Osteoblast (primary cell): ENCODE measurements at regions not wholly inside any gene's neighbourhood (a gene's known extent, or its start where the extent isn't known, plus 50 kb on each side); places are given as distances from the start of the nearest gene placed in this dataset.
A peak's percentile ranks its signal among the peaks of the same experiment; 100 is the strongest.

ENCODE experiments used
- DNase-seq: peaks from one replicate; pipeline ENCODE4 v3.0.0; 2011; ENCODE audit warnings: low spot score, mixed read lengths; ENCODE audit not compliant: insufficient read length; ENCODE audit errors: missing footprints
- H2AFZ ChIP-seq: 2 replicates; pipeline ENCODE4 v1.6.0; 2011; ENCODE audit warnings: mild to moderate bottlenecking, low read length
- H3K27ac ChIP-seq: 2 replicates; pipeline ENCODE4 v1.5.1; 2011; ENCODE audit warnings: mild to moderate bottlenecking, low read depth, low read length, moderate library complexity
- H3K27me3 ChIP-seq: 2 replicates; pipeline ENCODE4 v1.6.0; 2012; ENCODE audit warnings: mild to moderate bottlenecking, control low read depth, inconsistent platforms, low read length, moderate library complexity; ENCODE audit not compliant: insufficient read depth
- H3K36me3 ChIP-seq: 2 replicates; pipeline ENCODE4 v1.5.1; 2011; ENCODE audit warnings: mild to moderate bottlenecking, low read length, control low read depth, moderate library complexity; ENCODE audit not compliant: insufficient read depth
- H3K4me1 ChIP-seq: 2 replicates; pipeline ENCODE4 v1.5.1; 2011; ENCODE audit warnings: mild to moderate bottlenecking, low read length, control low read depth, moderate library complexity; ENCODE audit not compliant: insufficient read depth
- H3K4me2 ChIP-seq: 2 replicates; pipeline ENCODE4 v1.6.0; 2011; ENCODE audit warnings: mild to moderate bottlenecking, low read length; ENCODE audit not compliant: insufficient read depth
- H3K4me3 ChIP-seq: fragments of 200-600 bp; sonication (generic); 3 replicates; pipeline ENCODE4 v1.5.1; 2012; ENCODE audit warnings: mild to moderate bottlenecking, low read length, inconsistent platforms; ENCODE audit not compliant: insufficient read depth
- H3K79me2 ChIP-seq: 2 replicates; pipeline ENCODE4 v1.6.0; 2012; ENCODE audit warnings: mild to moderate bottlenecking, low read length, control low read depth, inconsistent platforms; ENCODE audit not compliant: insufficient read depth
- H3K9me3 ChIP-seq: 2 replicates; pipeline ENCODE4 v1.5.1; 2011; ENCODE audit warnings: low read depth, low read length, control low read depth
- H4K20me1 ChIP-seq: 2 replicates; pipeline ENCODE4 v1.6.0; 2012; ENCODE audit warnings: mild to moderate bottlenecking, low read length, control low read depth; ENCODE audit not compliant: insufficient read depth
- TF ChIP-seq, protein P1 (sequence below): IDR thresholded peaks from 2 replicates; pipeline ENCODE4 v1.5.1; 2011; ENCODE audit warnings: mild to moderate bottlenecking, low read depth, low read length, moderate library complexity; ENCODE audit errors: extremely low read depth

DNA sequence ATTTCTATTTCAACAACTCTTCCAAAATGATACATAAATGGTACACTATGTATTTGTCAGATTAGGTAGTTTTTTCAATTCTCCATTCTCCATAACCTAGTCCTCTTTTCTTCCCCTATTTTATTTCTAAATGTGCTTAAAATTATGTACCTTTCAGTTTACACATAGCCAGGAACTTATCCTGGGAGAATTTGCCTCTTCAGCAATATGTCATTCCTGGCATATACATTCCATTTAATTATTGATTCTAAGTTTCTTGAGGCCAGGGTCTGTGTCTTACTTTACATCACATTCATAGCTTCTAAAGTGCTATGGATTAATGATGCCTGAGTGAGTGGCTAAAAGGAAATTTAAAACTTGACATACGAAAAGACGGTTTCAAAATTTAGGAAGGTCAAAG lies 199.8 kb downstream of the PDGFRA start:
- H3K4me3 ChIP-seq = no peak overlapping the region
- no peak overlapping the region for H2AFZ ChIP-seq
- TF ChIP-seq, protein P1, sequence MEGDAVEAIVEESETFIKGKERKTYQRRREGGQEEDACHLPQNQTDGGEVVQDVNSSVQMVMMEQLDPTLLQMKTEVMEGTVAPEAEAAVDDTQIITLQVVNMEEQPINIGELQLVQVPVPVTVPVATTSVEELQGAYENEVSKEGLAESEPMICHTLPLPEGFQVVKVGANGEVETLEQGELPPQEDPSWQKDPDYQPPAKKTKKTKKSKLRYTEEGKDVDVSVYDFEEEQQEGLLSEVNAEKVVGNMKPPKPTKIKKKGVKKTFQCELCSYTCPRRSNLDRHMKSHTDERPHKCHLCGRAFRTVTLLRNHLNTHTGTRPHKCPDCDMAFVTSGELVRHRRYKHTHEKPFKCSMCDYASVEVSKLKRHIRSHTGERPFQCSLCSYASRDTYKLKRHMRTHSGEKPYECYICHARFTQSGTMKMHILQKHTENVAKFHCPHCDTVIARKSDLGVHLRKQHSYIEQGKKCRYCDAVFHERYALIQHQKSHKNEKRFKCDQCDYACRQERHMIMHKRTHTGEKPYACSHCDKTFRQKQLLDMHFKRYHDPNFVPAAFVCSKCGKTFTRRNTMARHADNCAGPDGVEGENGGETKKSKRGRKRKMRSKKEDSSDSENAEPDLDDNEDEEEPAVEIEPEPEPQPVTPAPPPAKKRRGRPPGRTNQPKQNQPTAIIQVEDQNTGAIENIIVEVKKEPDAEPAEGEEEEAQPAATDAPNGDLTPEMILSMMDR = no peak
- DNase-seq = no peak
- H3K9me3 ChIP-seq = no peaks in the 10 kb centered on the region
- H3K79me2 ChIP-seq = no peaks in the 10 kb centered on the region
- H3K4me2 ChIP-seq = no peak overlapping the region
- H3K27me3 ChIP-seq = peaks cover 30% of the 10 kb centered on the region
- no peaks in the 10 kb centered on the region for H4K20me1 ChIP-seq
- H3K4me1 ChIP-seq = no peaks in the 10 kb centered on the region
- no peaks in the 10 kb centered on the region for H3K36me3 ChIP-seq
- no peak overlapping the region for H3K27ac ChIP-seq

DNA sequence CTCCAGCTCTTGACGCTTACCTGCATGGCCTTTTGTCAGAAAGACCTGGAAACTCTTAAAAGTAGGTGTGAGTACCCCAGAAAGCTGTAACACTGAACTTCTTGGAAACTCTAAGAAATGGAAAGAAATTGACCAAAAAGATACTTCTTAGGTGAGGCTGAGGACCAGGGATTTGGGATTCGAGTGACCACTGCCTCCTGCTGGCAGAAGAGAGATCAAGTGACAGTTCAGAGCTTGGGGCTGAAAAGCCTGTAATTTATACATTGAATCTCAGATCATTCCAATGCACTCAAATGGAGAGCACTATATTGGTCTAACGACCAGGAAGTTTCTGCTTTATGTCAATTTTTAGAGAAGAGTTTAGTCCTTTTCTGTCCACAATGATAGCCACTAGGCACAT lies 204.6 kb downstream of the PDGFRA start:
- Histone ChIP-seq H3K79me2 (no peaks in the 10 kb centered on the region), H3K4me2 (no peak overlapping the region), H3K27me3 (peaks cover 27% of the 10 kb centered on the region), H3K4me3 (no peak overlapping the region), H3K9me3 (no peaks in the 10 kb centered on the region), H4K20me1 (no peaks in the 10 kb centered on the region), H3K27ac (no peak overlapping the region), H3K36me3 (no peaks in the 10 kb centered on the region), H3K4me1 (no peaks in the 10 kb centered on the region), H2AFZ (no peak overlapping the region)
- no peak for DNase-seq
- TF ChIP-seq, protein P1 = peak; percentile 64

DNA sequence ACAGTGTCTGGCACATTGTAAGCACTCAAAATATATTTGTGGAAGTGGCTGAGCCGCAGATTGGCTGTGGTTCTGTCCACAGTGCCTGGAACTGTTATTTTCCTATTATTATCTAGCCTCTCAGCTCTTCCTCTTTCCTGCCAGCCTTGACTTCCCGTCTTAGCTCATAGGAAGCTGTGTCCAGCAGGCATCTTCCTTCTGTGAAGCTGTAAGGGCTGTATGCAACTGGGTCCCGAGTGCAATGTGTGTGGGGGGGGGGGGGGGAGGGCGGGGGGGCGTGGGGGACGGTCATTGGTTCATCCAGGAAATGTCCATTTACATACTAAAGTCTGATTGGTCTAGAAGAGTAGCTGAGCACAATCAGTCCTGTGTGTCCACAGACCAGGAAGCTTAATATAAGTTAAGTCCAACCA lies 210.7 kb downstream of the PDGFRA start:
- Histone ChIP-seq H4K20me1 (no peaks in the 10 kb centered on the region), H3K4me1 (no peaks in the 10 kb centered on the region), H3K4me2 (peak overlapping the region; percentile 72), H3K9me3 (no peaks in the 10 kb centered on the region), H2AFZ (peak overlapping the region; percentile 81), H3K4me3 (peak overlapping the region; percentile 35), H3K27me3 (peaks cover 9% of the 10 kb centered on the region), H3K36me3 (no peaks in the 10 kb centered on the region), H3K79me2 (no peaks in the 10 kb centered on the region), H3K27ac (no peak overlapping the region)
- TF ChIP-seq, protein P1 = no peak
- DNase-seq = peak; percentile 66

DNA sequence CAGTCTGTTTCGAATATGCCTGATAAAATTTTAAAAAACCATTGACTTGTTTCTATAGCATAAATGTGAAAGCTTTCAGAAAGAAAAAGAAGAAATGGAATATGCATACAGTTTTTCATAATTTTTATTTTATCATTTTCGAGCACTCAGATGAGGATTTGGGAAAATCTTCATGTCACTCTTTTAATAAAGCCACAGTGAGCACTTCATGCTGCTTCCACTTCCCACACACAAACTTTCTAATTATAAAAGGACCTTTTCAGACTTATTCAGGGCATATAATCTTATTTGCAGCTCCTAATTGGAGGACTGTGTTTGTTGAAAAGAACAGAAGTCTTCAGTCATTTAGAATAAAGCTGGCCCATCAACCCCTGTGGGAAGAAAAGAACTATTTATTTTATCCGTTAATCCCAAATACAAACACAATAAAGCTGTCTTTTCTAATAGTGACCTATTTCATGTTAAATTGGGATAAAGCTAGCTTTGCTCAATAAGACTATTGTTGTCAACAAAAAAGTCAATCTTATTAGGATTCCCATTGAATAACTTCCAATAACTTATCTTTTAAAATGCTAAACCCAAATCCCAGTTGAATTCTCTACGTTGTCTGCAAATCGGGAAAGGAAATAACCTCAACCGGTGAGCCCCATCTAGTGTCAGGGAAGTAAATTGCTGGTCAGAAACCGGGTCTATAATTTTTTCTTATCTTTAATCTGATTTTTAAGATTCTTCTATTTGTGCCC lies 211.5 kb downstream of the PDGFRA start:
- H3K4me3 ChIP-seq = peak overlapping the region; percentile 35
- H3K27ac ChIP-seq = no peak overlapping the region
- H4K20me1 ChIP-seq = no peaks in the 10 kb centered on the region
- H3K4me1 ChIP-seq = no peaks in the 10 kb centered on the region
- TF ChIP-seq, protein P1 = peak; percentile 75
- peak overlapping the region; percentile 16 for H2AFZ ChIP-seq
- H3K9me3 ChIP-seq = no peaks in the 10 kb centered on the region
- H3K27me3 ChIP-seq = peaks cover 8% of the 10 kb centered on the region
- peak; percentile 21 for DNase-seq
- peak overlapping the region; percentile 72 for H3K4me2 ChIP-seq
- H3K36me3 ChIP-seq = no peaks in the 10 kb centered on the region
- H3K79me2 ChIP-seq = no peaks in the 10 kb centered on the region
